Activated CD8-positive, alpha-beta memory T cell treated with anti-CD3 and anti-CD28 coated beads for 4 hours (primary cell): ENCODE measurements at regions not wholly inside any gene's neighbourhood (a gene's known extent, or its start where the extent isn't known, plus 50 kb on each side); places are given as distances from the start of the nearest gene placed in this dataset.

Source experiments
- DNase-seq, 2 donors: peaks; one replicate each; pipeline ENCODE4 v3.0.0-alpha.2; 2020; ENCODE audit warnings: low read depth in 2 of 2

- no peak for DNase-seq
These were observed 52.8 kb upstream of the FBXL7 start for GRCh38 chr5:15447209-15447608.

GRCh38 chr5:15446552-15446951 lies 53.4 kb upstream of the FBXL7 start:
- DNase-seq, result no peak

- no peak for DNase-seq
These were observed 57.8 kb upstream of the FBXL7 start for GRCh38 chr5:15442193-15442570.

GRCh38 chr5:15441433-15442192 lies 58.4 kb upstream of the FBXL7 start:
- DNase-seq, result no peak

GRCh38 chr5:15440434-15440833 lies 59.5 kb upstream of the FBXL7 start:
- DNase-seq, result no peak

- no peak for DNase-seq
These were observed 60.2 kb upstream of the FBXL7 start for GRCh38 chr5:15439801-15440200.

GRCh38 chr5:15433709-15434108 lies 66.3 kb upstream of the FBXL7 start:
- no peak for DNase-seq

GRCh38 chr5:15431923-15432322 lies 68.1 kb upstream of the FBXL7 start:
- no peak for DNase-seq

GRCh38 chr5:15425766-15426165 lies 74.2 kb upstream of the FBXL7 start:
- DNase-seq, result no peak

- no peak for DNase-seq
These were observed 75.2 kb upstream of the FBXL7 start for GRCh38 chr5:15424769-15425168.

GRCh38 chr5:15421921-15422412 lies 78.0 kb upstream of the FBXL7 start:
- no peak for DNase-seq

GRCh38 chr5:15421381-15421780 lies 78.6 kb upstream of the FBXL7 start:
- DNase-seq, result no peak

GRCh38 chr5:15420201-15420600 lies 79.8 kb upstream of the FBXL7 start:
- DNase-seq, result no peak

- DNase-seq, result no peak
These were observed 82.8 kb upstream of the FBXL7 start for GRCh38 chr5:15417156-15417555.

- DNase-seq, result no peak
These were observed 93.5 kb upstream of the FBXL7 start for GRCh38 chr5:15406478-15406877.

GRCh38 chr5:15393146-15393545 lies 106.8 kb upstream of the FBXL7 start:
- no peak for DNase-seq

GRCh38 chr5:15391704-15392397 lies 108.1 kb upstream of the FBXL7 start:
- DNase-seq, result no peak

- no peak for DNase-seq
These were observed 111.1 kb upstream of the FBXL7 start for GRCh38 chr5:15388866-15389265.

- no peak for DNase-seq
These were observed 112.0 kb upstream of the FBXL7 start for GRCh38 chr5:15387931-15388524.

- DNase-seq, result no peak
These were observed 113.9 kb upstream of the FBXL7 start for GRCh38 chr5:15386122-15386521.

GRCh38 chr5:15385553-15385952 lies 114.4 kb upstream of the FBXL7 start:
- no peak for DNase-seq

- DNase-seq, result no peak
These were observed 114.9 kb upstream of the FBXL7 start for GRCh38 chr5:15385037-15385436.

- no peak for DNase-seq
These were observed 115.4 kb upstream of the FBXL7 start for GRCh38 chr5:15384581-15384980.
